ENCODE measurements at regions not wholly inside any gene's neighbourhood (a gene's known extent, or its start where the extent isn't known, plus 50 kb on each side); places are given as distances from the start of the nearest gene placed in this dataset.

DNA sequence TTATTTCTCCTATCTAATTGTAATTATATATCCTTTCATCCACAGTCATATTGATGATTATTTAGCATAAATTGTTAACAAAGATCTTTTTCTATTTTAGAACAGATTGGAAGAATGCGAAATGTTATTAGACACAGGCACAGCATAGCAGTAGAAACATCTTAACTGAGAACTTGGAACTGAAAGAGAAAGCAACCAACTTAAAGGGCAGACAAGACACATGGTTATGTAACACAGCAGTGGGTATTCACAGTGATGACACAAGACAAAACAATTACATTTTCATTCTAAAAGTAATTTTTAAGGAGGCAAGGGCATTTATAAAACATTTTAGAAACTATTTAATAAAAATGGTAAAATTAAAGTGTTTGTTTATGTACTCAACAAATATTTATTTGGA, 57.7 kb upstream of the MEF2C start:
- no peak for TF ChIP-seq GATA2 (IDR thresholded peaks at IDR 0.05; ENCODE audit: insufficient read depth, insufficient read length, low read depth, low read length)
- no peak for TF ChIP-seq POLR2A (IDR thresholded peaks at IDR 0.05; ENCODE audit: low read depth, low read length)
- TF ChIP-seq, protein P1, sequence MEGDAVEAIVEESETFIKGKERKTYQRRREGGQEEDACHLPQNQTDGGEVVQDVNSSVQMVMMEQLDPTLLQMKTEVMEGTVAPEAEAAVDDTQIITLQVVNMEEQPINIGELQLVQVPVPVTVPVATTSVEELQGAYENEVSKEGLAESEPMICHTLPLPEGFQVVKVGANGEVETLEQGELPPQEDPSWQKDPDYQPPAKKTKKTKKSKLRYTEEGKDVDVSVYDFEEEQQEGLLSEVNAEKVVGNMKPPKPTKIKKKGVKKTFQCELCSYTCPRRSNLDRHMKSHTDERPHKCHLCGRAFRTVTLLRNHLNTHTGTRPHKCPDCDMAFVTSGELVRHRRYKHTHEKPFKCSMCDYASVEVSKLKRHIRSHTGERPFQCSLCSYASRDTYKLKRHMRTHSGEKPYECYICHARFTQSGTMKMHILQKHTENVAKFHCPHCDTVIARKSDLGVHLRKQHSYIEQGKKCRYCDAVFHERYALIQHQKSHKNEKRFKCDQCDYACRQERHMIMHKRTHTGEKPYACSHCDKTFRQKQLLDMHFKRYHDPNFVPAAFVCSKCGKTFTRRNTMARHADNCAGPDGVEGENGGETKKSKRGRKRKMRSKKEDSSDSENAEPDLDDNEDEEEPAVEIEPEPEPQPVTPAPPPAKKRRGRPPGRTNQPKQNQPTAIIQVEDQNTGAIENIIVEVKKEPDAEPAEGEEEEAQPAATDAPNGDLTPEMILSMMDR (IDR thresholded peaks at IDR 0.05; ENCODE audit: extremely low read depth in 1 of 2, insufficient read depth in 1 of 2, low read depth in 1 of 2, low read length in 2 of 2): no peak
- no peak for TF ChIP-seq POLR2AphosphoS5 (IDR thresholded peaks at IDR 0.05; ENCODE audit: insufficient read depth, low read depth, low read length)
- no peak for TF ChIP-seq EZH2 (IDR thresholded peaks at IDR 0.05; ENCODE audit: borderline replicate concordance, low read depth, low read length, severe bottlenecking)
- TF ChIP-seq MYC (IDR thresholded peaks at IDR 0.05; ENCODE audit: low read depth, low read length): no peak
- TF ChIP-seq, protein P2, sequence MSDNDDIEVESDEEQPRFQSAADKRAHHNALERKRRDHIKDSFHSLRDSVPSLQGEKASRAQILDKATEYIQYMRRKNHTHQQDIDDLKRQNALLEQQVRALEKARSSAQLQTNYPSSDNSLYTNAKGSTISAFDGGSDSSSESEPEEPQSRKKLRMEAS (IDR thresholded peaks at IDR 0.05; ENCODE audit: insufficient read depth, insufficient read length): no peak
- TF ChIP-seq FOS (IDR thresholded peaks at IDR 0.05; ENCODE audit: borderline replicate concordance, insufficient read depth, low read length): no peak
- TF ChIP-seq JUN (IDR thresholded peaks at IDR 0.05; ENCODE audit: borderline replicate concordance, insufficient read depth, insufficient read length, low read depth): no peak
- dilution Hi-C loops (cut with MboI; ENCODE audit: extremely low pct_ligation_motif_present, low sequenced_read_pairs) (no loop called here), intact Hi-C loops (cut with micrococcal nuclease) (no loop called here)
- Histone ChIP-seq H3K9ac (replicated peaks; ENCODE audit: extremely low read depth, insufficient read depth, low read length) (no peak overlapping the region), H4K20me1 (replicated peaks; ENCODE audit: control insufficient read depth, extremely low read depth, insufficient read depth, low read length) (no peaks in the 10 kb centered on the region), H3K9me3 (replicated peaks; ENCODE audit: control insufficient read depth, insufficient read depth, low read length) (no peaks in the 10 kb centered on the region), H3K4me1 (ENCODE audit: control insufficient read depth, extremely low read depth, insufficient read depth, low read length) (no peaks in the 10 kb centered on the region), H3K79me2 (ENCODE audit: control insufficient read depth, insufficient read depth, low read length) (no peaks in the 10 kb centered on the region), H3K27ac (ENCODE audit: insufficient read depth, low read depth, low read length) (no peak overlapping the region), H3K4me2 (ENCODE audit: insufficient read depth, low read length) (no peak overlapping the region), H2AFZ (ENCODE audit: low read depth, low read length) (no peak overlapping the region), H3K27me3 (ENCODE audit: control insufficient read depth in 2 of 2, insufficient read depth in 2 of 2, low read length in 2 of 2) (no peaks in the 10 kb centered on the region), H3K4me3 (replicated peaks in 1 of 3; ENCODE audit: insufficient read depth in 1 of 3, low read depth in 1 of 3, low read length in 3 of 3) (no peak overlapping the region), H3K36me3 (ENCODE audit: control insufficient read depth in 2 of 2, extremely low read depth in 1 of 2, insufficient read depth in 2 of 2, low read length in 2 of 2) (no peaks in the 10 kb centered on the region), H3K9me1 (replicated peaks; ENCODE audit: control insufficient read depth, extremely low read depth, insufficient read depth, low read length) (no peaks in the 10 kb centered on the region)
- DNase-seq (ENCODE audit: low read depth, low spot score) (no peak), FAIRE-seq (no peak)
- ChIA-PET CTCF (interaction anchor here (1.0 kb wide), 1 partner anchor 1325 kb away, joined by 3 read pairs; no protein-coding TSS in a partner anchor), POLR2A (no interaction called here)
- BruUV-seq (replicated peaks): no TSS peak

Data from endothelial cell of umbilical vein (primary cell).